ENCODE measurements at regions not wholly inside any gene's neighbourhood (a gene's known extent, or its start where the extent isn't known, plus 50 kb on each side); places are given as distances from the start of the nearest gene placed in this dataset.

DNA sequence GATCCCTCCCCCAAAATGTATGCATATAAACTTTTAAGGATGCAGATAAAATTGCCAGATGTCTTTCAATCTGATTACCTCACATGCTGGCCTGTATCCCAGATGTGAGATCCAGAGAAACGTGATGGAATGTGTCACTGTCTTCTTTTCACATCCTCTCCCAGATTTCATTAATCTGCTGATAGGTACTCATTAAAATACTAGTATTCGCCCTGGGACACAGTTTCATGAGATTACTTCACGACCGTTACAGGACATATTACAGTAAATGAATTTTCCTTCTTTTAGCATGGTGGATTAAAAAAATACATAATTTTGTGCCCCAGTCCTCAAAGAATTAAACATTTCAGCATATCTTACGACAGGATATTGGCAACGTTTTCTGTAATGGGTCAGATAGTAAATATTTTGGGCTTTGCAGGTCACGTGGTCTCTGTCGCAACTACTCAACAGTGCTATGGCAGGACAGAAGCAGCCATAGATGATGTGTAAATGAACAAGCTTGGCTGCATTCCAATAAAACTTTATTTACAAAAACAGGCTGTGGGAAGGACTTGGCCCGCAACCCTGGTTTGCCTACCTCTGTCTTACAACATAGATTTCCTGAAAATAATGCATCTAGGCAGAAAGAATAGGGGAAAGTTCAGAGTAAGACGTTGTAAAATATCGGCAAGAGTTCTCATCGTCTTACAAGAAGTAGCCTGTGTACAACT lies 156.0 kb upstream of the DIO3 start:
- no peak for TF ChIP-seq EZH2 (IDR thresholded peaks at IDR 0.05; ENCODE audit: insufficient read depth, poor library complexity, severe bottlenecking)
- TF ChIP-seq EZH2phosphoT487 (IDR thresholded peaks at IDR 0.05; ENCODE audit: insufficient read depth, low read depth): no peak
